ENCODE measurements at regions not wholly inside any gene's neighbourhood (a gene's known extent, or its start where the extent isn't known, plus 50 kb on each side); places are given as distances from the start of the nearest gene placed in this dataset.
A peak's percentile ranks its signal among the peaks of the same experiment; 100 is the strongest.

DNA sequence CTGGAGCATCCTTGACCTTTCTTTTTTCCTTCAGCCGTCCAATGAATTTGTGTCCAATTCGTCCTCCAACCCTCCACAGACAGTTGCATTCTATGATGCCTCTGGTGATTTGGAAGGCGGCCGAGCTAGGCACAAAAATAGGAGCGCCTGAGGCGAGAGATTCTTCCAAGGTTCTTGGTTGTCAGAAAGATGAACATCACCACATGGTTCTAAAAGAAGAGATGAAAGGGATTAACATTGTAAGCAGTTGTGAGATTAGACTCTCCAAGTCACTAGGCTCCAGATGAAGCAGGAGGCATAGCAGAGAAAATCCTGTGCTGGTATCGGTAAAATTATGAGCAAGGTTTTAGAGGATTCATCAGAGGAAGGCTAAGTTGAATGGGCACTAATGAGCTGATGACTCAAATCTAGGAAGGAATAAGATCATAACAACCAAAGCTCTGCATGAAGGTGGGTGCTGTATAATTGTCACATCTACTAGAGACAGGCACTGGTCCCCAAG lies 75.4 kb upstream of the MAP4K3 start:
- intact Hi-C loops (cut with DNase I): loop anchor here (5.0 to 10.0 kb wide), 2 partner anchors 130 to 182 kb away; no protein-coding TSS in a partner anchor

DNA sequence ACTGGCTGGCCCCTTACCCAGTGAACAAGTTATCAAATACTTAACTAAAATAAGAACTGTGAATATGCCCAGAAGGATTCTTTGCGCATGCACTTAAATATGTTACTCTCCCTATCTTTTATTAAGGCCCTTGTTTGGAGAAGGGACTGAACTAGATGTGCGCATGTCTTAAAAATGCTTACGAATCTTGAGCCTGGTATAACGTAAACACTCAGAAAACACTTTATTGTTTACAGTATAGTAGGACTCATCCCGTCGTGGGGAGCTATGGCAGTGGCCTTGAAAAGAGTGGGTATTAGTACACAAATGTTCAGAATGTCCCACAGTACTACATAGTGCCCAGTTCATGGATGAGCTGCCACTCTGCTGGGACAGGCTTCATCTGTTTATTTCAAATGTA lies 75.9 kb upstream of the MAP4K3 start:
- no peaks in the 10 kb centered on the region for H3K36me3 ChIP-seq
- H3K4me3 ChIP-seq: no peak overlapping the region
- 72% methylated on average over 6 of the region's 6 CpGs for WGBS
- no peak for DNase-seq (ENCODE audit: low spot score)
- no peak for TF ChIP-seq POLR2AphosphoS5 (IDR thresholded peaks at IDR 0.05)
- intact Hi-C loops (cut with DNase I): loop anchor here (5.0 to 10.0 kb wide), 2 partner anchors 131 to 182 kb away; no protein-coding TSS in a partner anchor
- H3K27me3 ChIP-seq (replicated peaks; ENCODE audit: insufficient read depth): no peaks in the 10 kb centered on the region
- H3K27ac ChIP-seq: peak overlapping the region; percentile 8 to 21
- no peaks in the 10 kb centered on the region for H3K9me3 ChIP-seq
- H3K4me1 ChIP-seq (replicated peaks): no peaks in the 10 kb centered on the region

More for the DNA sequence above, 75.4 kb upstream of the MAP4K3 start:
- Histone ChIP-seq H3K36me3 (no peaks in the 10 kb centered on the region), H3K4me1 (replicated peaks) (no peaks in the 10 kb centered on the region), H3K9me3 (no peaks in the 10 kb centered on the region), H3K27me3 (replicated peaks; ENCODE audit: insufficient read depth) (no peaks in the 10 kb centered on the region), H3K27ac (peak overlapping the region; percentile 8 to 21), H3K4me3 (no peak overlapping the region)
- 59% methylated on average over 7 of the region's 7 CpGs for WGBS
- TF ChIP-seq POLR2A (IDR thresholded peaks at IDR 0.05): no peak
- TF ChIP-seq, protein P1, sequence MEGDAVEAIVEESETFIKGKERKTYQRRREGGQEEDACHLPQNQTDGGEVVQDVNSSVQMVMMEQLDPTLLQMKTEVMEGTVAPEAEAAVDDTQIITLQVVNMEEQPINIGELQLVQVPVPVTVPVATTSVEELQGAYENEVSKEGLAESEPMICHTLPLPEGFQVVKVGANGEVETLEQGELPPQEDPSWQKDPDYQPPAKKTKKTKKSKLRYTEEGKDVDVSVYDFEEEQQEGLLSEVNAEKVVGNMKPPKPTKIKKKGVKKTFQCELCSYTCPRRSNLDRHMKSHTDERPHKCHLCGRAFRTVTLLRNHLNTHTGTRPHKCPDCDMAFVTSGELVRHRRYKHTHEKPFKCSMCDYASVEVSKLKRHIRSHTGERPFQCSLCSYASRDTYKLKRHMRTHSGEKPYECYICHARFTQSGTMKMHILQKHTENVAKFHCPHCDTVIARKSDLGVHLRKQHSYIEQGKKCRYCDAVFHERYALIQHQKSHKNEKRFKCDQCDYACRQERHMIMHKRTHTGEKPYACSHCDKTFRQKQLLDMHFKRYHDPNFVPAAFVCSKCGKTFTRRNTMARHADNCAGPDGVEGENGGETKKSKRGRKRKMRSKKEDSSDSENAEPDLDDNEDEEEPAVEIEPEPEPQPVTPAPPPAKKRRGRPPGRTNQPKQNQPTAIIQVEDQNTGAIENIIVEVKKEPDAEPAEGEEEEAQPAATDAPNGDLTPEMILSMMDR (IDR thresholded peaks at IDR 0.05): no peak
- no peak for TF ChIP-seq POLR2AphosphoS5 (IDR thresholded peaks at IDR 0.05)
- DNase-seq (ENCODE audit: low spot score): no peak

DNA sequence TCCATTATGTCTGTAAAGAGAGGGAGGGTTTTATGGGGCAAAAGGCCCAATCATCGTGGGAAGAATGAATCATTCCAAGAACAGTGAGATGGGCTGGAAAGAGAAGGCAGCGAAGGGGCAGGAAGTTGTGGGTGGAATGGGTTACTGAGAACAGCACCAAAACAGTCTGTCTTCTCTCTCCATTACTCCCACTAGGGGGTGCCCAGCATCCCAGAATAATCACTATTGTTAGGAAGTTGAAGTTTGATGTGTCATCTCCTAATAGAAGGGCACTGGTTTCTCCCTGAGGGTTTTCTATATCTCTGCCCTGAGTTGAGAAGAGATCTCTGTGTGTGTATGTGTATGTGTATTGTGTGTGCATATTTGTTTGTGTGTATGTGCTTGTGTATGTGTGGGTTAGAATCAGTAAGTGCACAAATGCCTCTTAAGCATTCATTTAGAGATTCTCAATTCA lies 76.6 kb upstream of the MAP4K3 start:
- Histone ChIP-seq H3K27ac (peak overlapping the region in 1 of 2 donors; percentile 8), H3K36me3 (no peaks in the 10 kb centered on the region), H3K27me3 (replicated peaks; ENCODE audit: insufficient read depth) (no peaks in the 10 kb centered on the region), H3K9me3 (no peaks in the 10 kb centered on the region), H3K4me3 (no peak overlapping the region), H3K4me1 (replicated peaks) (no peaks in the 10 kb centered on the region)
- DNase-seq (ENCODE audit: low spot score): peak; percentile 40
- intact Hi-C loops (cut with DNase I): loop anchor here (5.0 to 10.0 kb wide), 2 partner anchors 131 to 181 kb away; no protein-coding TSS in a partner anchor
- 26% methylated on average over 2 of the region's 2 CpGs for WGBS
- TF ChIP-seq POLR2A (IDR thresholded peaks at IDR 0.05) (no peak), POLR2AphosphoS5 (IDR thresholded peaks at IDR 0.05) (peak; percentile 10)
- TF ChIP-seq, protein P1 (IDR thresholded peaks at IDR 0.05): peak in 3 of 4 experiments; percentile 48 to 71 (median 51)

DNA sequence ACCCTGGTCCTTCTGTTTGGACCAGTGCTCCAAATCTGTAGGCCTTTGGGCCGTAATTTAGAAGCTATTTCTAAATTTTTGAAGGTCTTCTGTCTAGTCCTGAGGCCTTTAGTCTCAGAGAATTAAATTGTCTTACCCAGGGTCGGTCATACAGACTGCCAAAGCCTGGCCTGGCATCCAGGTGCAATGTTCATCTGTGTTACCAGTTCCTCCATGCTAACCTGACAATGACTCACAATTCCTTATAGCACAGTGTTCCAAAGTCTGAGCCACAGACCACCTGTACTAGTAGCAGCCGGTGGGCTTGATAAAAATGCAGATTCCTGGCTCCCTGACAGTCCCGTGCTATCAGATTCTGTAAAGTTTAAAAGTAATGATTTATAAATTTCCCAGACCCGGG lies 77.7 kb upstream of the MAP4K3 start:
- Histone ChIP-seq H3K4me3 (no peak overlapping the region), H3K9me3 (no peaks in the 10 kb centered on the region), H3K27me3 (replicated peaks; ENCODE audit: insufficient read depth) (no peaks in the 10 kb centered on the region), H3K36me3 (no peaks in the 10 kb centered on the region), H3K4me1 (replicated peaks) (no peaks in the 10 kb centered on the region), H3K27ac (no peak overlapping the region)
- 84% methylated on average over 5 of the region's 5 CpGs for WGBS
- DNase-seq (ENCODE audit: low spot score): no peak
- intact Hi-C loops (cut with DNase I): loop anchor here (5.0 to 10.0 kb wide), 3 partner anchors 78 to 180 kb away; partner anchors contain the start of gene MAP4K3
- TF ChIP-seq, protein P1 (IDR thresholded peaks at IDR 0.05): no peak
- TF ChIP-seq POLR2AphosphoS5 (IDR thresholded peaks at IDR 0.05) (no peak), POLR2A (IDR thresholded peaks at IDR 0.05) (no peak)

DNA sequence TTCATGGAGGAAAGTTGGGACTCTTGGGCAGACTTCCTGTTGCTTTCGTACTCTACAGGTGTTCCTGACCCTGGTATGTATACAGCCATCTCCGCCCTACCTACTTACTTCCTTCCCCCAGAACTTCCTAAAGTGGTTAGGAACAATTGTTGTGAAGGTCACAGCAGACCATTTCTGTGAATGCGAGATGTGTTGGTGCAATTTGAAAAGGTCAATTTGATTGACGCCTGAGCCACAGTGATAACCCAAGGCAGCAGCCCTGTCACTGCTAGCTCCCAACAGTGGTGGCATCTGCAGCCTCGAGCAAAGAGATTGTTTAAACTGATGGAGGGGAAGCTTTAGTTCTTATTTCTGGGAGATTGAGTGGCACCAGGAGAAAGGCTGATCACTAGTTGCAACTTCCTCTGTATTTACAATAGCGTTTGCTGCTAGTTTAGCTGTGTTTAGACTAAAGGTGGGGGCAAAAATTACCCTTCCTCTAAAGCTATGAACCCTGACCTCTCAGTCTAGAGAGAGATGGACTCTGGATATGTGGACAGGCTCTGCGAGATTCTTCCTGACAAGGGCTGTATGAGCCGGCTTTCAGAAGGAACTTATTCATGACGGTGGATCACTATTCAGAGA lies 78.3 kb upstream of the MAP4K3 start:
- no peak for DNase-seq (ENCODE audit: low spot score)
- no peak overlapping the region for H3K4me3 ChIP-seq
- no peaks in the 10 kb centered on the region for H3K4me1 ChIP-seq (replicated peaks)
- intact Hi-C loops (cut with DNase I): loop anchor here (5.0 to 10.0 kb wide), 2 partner anchors 78 to 179 kb away; partner anchors contain the start of gene MAP4K3
- 83% methylated on average over 9 of the region's 9 CpGs for WGBS
- H3K27ac ChIP-seq: no peak overlapping the region
- no peaks in the 10 kb centered on the region for H3K9me3 ChIP-seq
- no peaks in the 10 kb centered on the region for H3K27me3 ChIP-seq (replicated peaks; ENCODE audit: insufficient read depth)
- no peaks in the 10 kb centered on the region for H3K36me3 ChIP-seq
- TF ChIP-seq POLR2A (IDR thresholded peaks at IDR 0.05): no peak
- TF ChIP-seq POLR2AphosphoS5 (IDR thresholded peaks at IDR 0.05): no peak
- TF ChIP-seq, protein P1 (IDR thresholded peaks at IDR 0.05): no peak

Data from prostate gland (tissue), 2 donors.